ENCODE measurements at regions not wholly inside any gene's neighbourhood (a gene's known extent, or its start where the extent isn't known, plus 50 kb on each side); places are given as distances from the start of the nearest gene placed in this dataset.

- TF ChIP-seq SP1 (IDR thresholded peaks at IDR 0.05) (no peak), CTCF (IDR thresholded peaks at IDR 0.05; ENCODE audit: low read depth, low read length, missing input control) (no peak), REST (IDR thresholded peaks at IDR 0.05) (no peak), ZBTB33 (IDR thresholded peaks at IDR 0.05) (no peak), GABPA (IDR thresholded peaks at IDR 0.05 in 1 of 2, conservative IDR thresholded peaks at IDR 0.05 in 1 of 2) (no peak), ATF3 (IDR thresholded peaks at IDR 0.05) (no peak)
These were observed 246.6 kb upstream of the CHRM3 start for GRCh38 chr1:239139801-239140200.
